ENCODE measurements at regions not wholly inside any gene's neighbourhood (a gene's known extent, or its start where the extent isn't known, plus 50 kb on each side); places are given as distances from the start of the nearest gene placed in this dataset.
"Not testable (repeated sequence)": the region's sequence is repeated elsewhere in the genome, so short reads cannot be mapped to it uniquely, and the experiment has no call there.

- no peak for TF ChIP-seq ZNF274 (IDR thresholded peaks at IDR 0.05; ENCODE audit: low read depth, low read length)
- H3K4me3 ChIP-seq (ENCODE audit: low read length) = no peak overlapping the region
Measured at GRCh38 chr5:1961304-1961946, 78.7 kb upstream of the IRX4 start.

GRCh38 chr5:1960595-1961303 is 78.0 kb upstream of the IRX4 start:
- H3K4me3 ChIP-seq (ENCODE audit: low read length) = no peak overlapping the region
- no peak for TF ChIP-seq ZNF274 (IDR thresholded peaks at IDR 0.05; ENCODE audit: low read depth, low read length)

- no peak for TF ChIP-seq ZNF274 (IDR thresholded peaks at IDR 0.05; ENCODE audit: low read depth, low read length)
- H3K4me3 ChIP-seq (ENCODE audit: low read length) = no peak overlapping the region
Measured at GRCh38 chr5:1959725-1960581, 77.2 kb upstream of the IRX4 start.

GRCh38 chr5:1959231-1959630 is 76.5 kb upstream of the IRX4 start:
- no peak for TF ChIP-seq ZNF274 (IDR thresholded peaks at IDR 0.05; ENCODE audit: low read depth, low read length)
- H3K4me3 ChIP-seq (ENCODE audit: low read length) = no peak overlapping the region

- H3K4me3 ChIP-seq (ENCODE audit: low read length) = no peak overlapping the region
- no peak for TF ChIP-seq ZNF274 (IDR thresholded peaks at IDR 0.05; ENCODE audit: low read depth, low read length)
Measured at GRCh38 chr5:1958211-1959010, 75.7 kb upstream of the IRX4 start.

GRCh38 chr5:1955586-1955985 is 72.9 kb upstream of the IRX4 start:
- H3K4me3 ChIP-seq (ENCODE audit: low read length) = no peak overlapping the region
- TF ChIP-seq ZNF274 (IDR thresholded peaks at IDR 0.05; ENCODE audit: low read depth, low read length) = no peak

- H3K4me3 ChIP-seq (ENCODE audit: low read length) = not testable (repeated sequence)
Measured at GRCh38 chr5:1953710-1954109, 71.0 kb upstream of the IRX4 start.

GRCh38 chr5:1952444-1953099 is 69.8 kb upstream of the IRX4 start:
- H3K4me3 ChIP-seq (ENCODE audit: low read length) = no peak overlapping the region
- no peak for TF ChIP-seq ZNF274 (IDR thresholded peaks at IDR 0.05; ENCODE audit: low read depth, low read length)

- no peak overlapping the region for H3K4me3 ChIP-seq (ENCODE audit: low read length)
- no peak for TF ChIP-seq ZNF274 (IDR thresholded peaks at IDR 0.05; ENCODE audit: low read depth, low read length)
Measured at GRCh38 chr5:1952021-1952420, 69.3 kb upstream of the IRX4 start.

GRCh38 chr5:1951165-1951816 is 68.6 kb upstream of the IRX4 start:
- no peak overlapping the region for H3K4me3 ChIP-seq (ENCODE audit: low read length)
- TF ChIP-seq ZNF274 (IDR thresholded peaks at IDR 0.05; ENCODE audit: low read depth, low read length) = no peak

GRCh38 chr5:1950708-1951103 is 68.0 kb upstream of the IRX4 start:
- no peak overlapping the region for H3K4me3 ChIP-seq (ENCODE audit: low read length)
- no peak for TF ChIP-seq ZNF274 (IDR thresholded peaks at IDR 0.05; ENCODE audit: low read depth, low read length)

GRCh38 chr5:1950096-1950707 is 67.5 kb upstream of the IRX4 start:
- H3K4me3 ChIP-seq (ENCODE audit: low read length) = no peak overlapping the region
- TF ChIP-seq ZNF274 (IDR thresholded peaks at IDR 0.05; ENCODE audit: low read depth, low read length) = no peak

- H3K4me3 ChIP-seq (ENCODE audit: low read length) = no peak overlapping the region
- TF ChIP-seq ZNF274 (IDR thresholded peaks at IDR 0.05; ENCODE audit: low read depth, low read length) = no peak
Measured at GRCh38 chr5:1949253-1949652, 66.5 kb upstream of the IRX4 start.

All from GM08714 (cell line).